K562 (cell line): ENCODE measurements at regions not wholly inside any gene's neighbourhood (a gene's known extent, or its start where the extent isn't known, plus 50 kb on each side); places are given as distances from the start of the nearest gene placed in this dataset.

Experiments used
- ATAC-seq: fragments of 200-7000 bp; cut with Tn5 transposase; 3 replicates; pipeline ENCODE4 v1.9.1; 2020; ENCODE audit warnings: moderate library complexity
- BruUV-seq: library from RNA; stranded (reverse); fragments of 400-500 nt; replicated peaks from 2 replicates; lab custom pipeline; 2021; lab: Mats Ljungman, UMichigan
- CTCF ChIA-PET: fragments of 300-600 bp; formaldehyde crosslinking; extraction: SDS; loops from one replicate; lab custom pipeline; 2021; ENCODE audit warnings: low intra/inter-chr PET ratio; lab: Yijun Ruan, JAX
- POLR2A ChIA-PET: fragments of 300-600, 350-650 bp; sonication (Branson Sonifier 250); formaldehyde crosslinking; extraction: SDS; loops from one replicate; lab custom pipeline; 2021; ENCODE audit warnings: antibody characterized with exemption, inconsistent platforms; lab: Yijun Ruan, JAX
- DNase-seq, 4 experiments: peaks; one replicate each; pipeline versions ENCODE4 v3.0.0 to v3.0.0-alpha.2; 2011 to 2018; ENCODE audit warnings: low spot score in 3 of 4, mixed read lengths in 3 of 4; ENCODE audit errors: extremely low read depth in 1 of 4
- FAIRE-seq: peaks from 2 replicates; lab custom pipeline; 2011; peaks lifted over from hg19 to GRCh38; lab: Jason Lieb, UNC
- H2AFZ ChIP-seq: 2 replicates; pipeline ENCODE4 v1.6.0; 2011; ENCODE audit warnings: low read depth, low read length, control low read depth, inconsistent platforms
- H3K27ac ChIP-seq: fragments of 200-600 bp; 3 replicates; pipeline ENCODE4 v1.8.0; 2011; ENCODE audit warnings: low read depth, mild to moderate bottlenecking, control low read depth, inconsistent platforms, low read length, moderate library complexity, mixed read lengths; ENCODE audit errors: extremely low read depth
- H3K27me3 ChIP-seq, 2 experiments: fragments of 300-600 bp in 1 of 2; 2 replicates in 1 of 2; 3 replicates in 1 of 2; pipeline versions ENCODE4 v1.6.0 to v1.8.0; 2011; ENCODE audit warnings: inconsistent platforms in 2 of 2, low read length in 2 of 2, mild to moderate bottlenecking in 1 of 2, mixed read lengths in 1 of 2, moderate library complexity in 1 of 2; ENCODE audit not compliant: control insufficient read depth in 2 of 2, insufficient read depth in 2 of 2
- H3K36me3 ChIP-seq: fragments of 300-600 bp; 3 replicates; pipeline ENCODE4 v1.8.0; 2011; ENCODE audit warnings: mild to moderate bottlenecking, low read length, inconsistent platforms; ENCODE audit not compliant: control insufficient read depth, insufficient read depth
- H3K4me1 ChIP-seq, 2 experiments: fragments of 200-600 bp in 1 of 2; replicated peaks in 1 of 2; 2 replicates in 1 of 2; 3 replicates in 1 of 2; pipeline versions ENCODE4 v1.5.1 to v1.8.0; 2011; ENCODE audit warnings: inconsistent platforms in 2 of 2, low read length in 2 of 2, mild to moderate bottlenecking in 1 of 2, mixed read lengths in 1 of 2, moderate library complexity in 1 of 2; ENCODE audit not compliant: control insufficient read depth in 2 of 2, insufficient read depth in 2 of 2
- H3K4me2 ChIP-seq: 2 replicates; pipeline ENCODE4 v1.6.1; 2011; ENCODE audit warnings: low read length, control low read depth, inconsistent platforms, mixed read lengths; ENCODE audit not compliant: insufficient read depth
- H3K4me3 ChIP-seq: fragments of 200-600 bp; sonication (generic), shearing (Covaris generic); 2 replicates; pipeline ENCODE4 v1.5.1; 2016; ENCODE audit warnings: control low read depth, inconsistent platforms
- H3K79me2 ChIP-seq: fragments of 200-600 bp; 3 replicates; pipeline ENCODE4 v1.8.0; 2011; ENCODE audit warnings: low read length, inconsistent platforms; ENCODE audit not compliant: control insufficient read depth, insufficient read depth
- H3K9ac ChIP-seq, 2 experiments: 2 replicates each; pipeline versions ENCODE4 v1.6.0 to v1.6.1; 2011; ENCODE audit warnings: low read depth in 2 of 2, low read length in 2 of 2, control low read depth in 1 of 2, inconsistent platforms in 1 of 2, mild to moderate bottlenecking in 1 of 2, mixed read lengths in 1 of 2; ENCODE audit not compliant: insufficient read depth in 1 of 2
- H3K9me1 ChIP-seq: one replicate; pipeline ENCODE4 v1.6.0; 2011; ENCODE audit warnings: inconsistent platforms, mild to moderate bottlenecking, low read length, moderate library complexity; ENCODE audit not compliant: control insufficient read depth, insufficient read depth
- H3K9me3 ChIP-seq: replicated peaks from 2 replicates; pipeline ENCODE4 v1.5.1; 2011; ENCODE audit warnings: low read depth, low read length, inconsistent platforms; ENCODE audit not compliant: control insufficient read depth, insufficient read depth
- H4K20me1 ChIP-seq: replicated peaks from 2 replicates; pipeline ENCODE4 v1.6.1; 2011; ENCODE audit warnings: low read length, inconsistent platforms, mixed read lengths; ENCODE audit not compliant: control insufficient read depth, insufficient read depth
- CBX1 ChIP-seq: sonication (generic); IDR thresholded peaks from 2 replicates; pipeline ENCODE4 v1.6.1; 2016; ENCODE audit warnings: antibody characterized with exemption, low read depth, mild to moderate bottlenecking
- CCAR2 ChIP-seq: fragments of 200-400 bp; formaldehyde crosslinking; IDR thresholded peaks from 2 replicates; pipeline ENCODE4 v1.6.1; 2017; ENCODE audit warnings: mild to moderate bottlenecking, low read depth, low read length
- IRF2 ChIP-seq: sonication (generic); formaldehyde crosslinking; IDR thresholded peaks from 2 replicates; pipeline ENCODE4 v1.8.1; 2022; ENCODE audit warnings: mild to moderate bottlenecking, missing genetic modification reagents
- POLR2A ChIP-seq: fragments of 450-650 bp; conservative IDR thresholded peaks from 2 replicates; pipeline ENCODE4 v1.6.1; 2016
- TBP ChIP-seq: optimal IDR thresholded peaks from 2 replicates; pipeline ENCODE3; 2011; ENCODE audit warnings: low read depth, low read length, improper control_type of control experiment
- TCFL5 ChIP-seq: fragments of 250-450 bp; sonication (Bioruptor Pico); conservative IDR thresholded peaks from 2 replicates; pipeline ENCODE4 v1.6.1; 2021; ENCODE audit warnings: mild to moderate bottlenecking, moderate library complexity, matching md5 sums
- ZNF436 ChIP-seq: fragments of 250-450, 450-650 bp; sonication (Bioruptor Pico); formaldehyde crosslinking; IDR thresholded peaks from 2 replicates; pipeline ENCODE4 v1.7.0; 2020; ENCODE audit warnings: mild to moderate bottlenecking
- WGBS: fragments of 100-300 bp; shearing (Covaris generic); methylation state at CpG from one replicate; pipeline ENCODE4 v1.1.6; 2016; ENCODE audit warnings: low coverage, mixed read lengths; ENCODE audit not compliant: insufficient coverage; ENCODE audit errors: missing lambda C conversion rate; 5-methylcytosine and 5-hydroxymethylcytosine counted together
- in situ Hi-C: fragments of 300-500 bp; cut with MboI; formaldehyde crosslinking; loops from 4 replicates; pipeline ENCODE4 v1.15.0; 2018; ENCODE audit warnings: inconsistent platforms, mixed read lengths
- intact Hi-C: fragments of 100-400 bp; cut with micrococcal nuclease; formaldehyde crosslinking; loops from 2 replicates; pipeline ENCODE4 v1.14.2; 2022
- TF ChIP-seq, protein P1 (sequence below): sonication (generic); formaldehyde crosslinking; IDR thresholded peaks from 2 replicates; pipeline ENCODE4 v1.8.0; 2022; ENCODE audit warnings: missing genetic modification reagents, mild to moderate bottlenecking, moderate library complexity, borderline replicate concordance
- TF ChIP-seq, protein P2 (sequence below): fragments of 450-650 bp; conservative IDR thresholded peaks from 2 replicates; pipeline ENCODE4 v1.6.1; 2016; ENCODE audit warnings: missing genetic modification characterization, low read depth, mild to moderate bottlenecking, missing compliant biosample characterization, moderate library complexity
- TF ChIP-seq, protein P3 (sequence below): fragments of 200-400 bp; formaldehyde crosslinking; IDR thresholded peaks from 2 replicates; pipeline ENCODE4 v1.6.1; 2017; ENCODE audit warnings: mild to moderate bottlenecking, low read depth, low read length, moderate library complexity

DNA sequence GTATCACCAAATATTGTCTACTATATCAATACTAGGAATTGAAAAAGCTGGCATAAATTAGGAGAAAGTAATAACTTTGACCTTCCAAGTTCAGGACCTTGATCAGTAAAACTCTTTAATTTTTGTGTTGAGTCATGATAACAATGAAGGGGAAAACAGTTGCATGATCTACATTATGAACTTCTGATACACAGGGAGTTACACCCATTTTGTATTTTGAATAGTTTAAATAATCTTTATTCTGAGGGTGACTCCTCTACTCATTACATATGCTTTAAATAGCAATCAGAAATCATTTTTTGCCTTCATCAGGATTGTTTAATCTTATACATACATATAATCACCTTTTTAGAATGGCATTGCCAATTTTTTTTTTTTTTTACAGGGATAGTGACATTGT, 492.5 kb downstream of the NAV3 start:
- Histone ChIP-seq H3K4me1 (no peaks in the 10 kb centered on the region), H3K9me3 (no peaks in the 10 kb centered on the region), H3K36me3 (no peaks in the 10 kb centered on the region), H2AFZ (no peak overlapping the region), H4K20me1 (no peaks in the 10 kb centered on the region), H3K9ac (no peak overlapping the region), H3K27me3 (no peaks in the 10 kb centered on the region), H3K4me2 (no peak overlapping the region), H3K4me3 (no peak overlapping the region), H3K79me2 (no peaks in the 10 kb centered on the region), H3K27ac (no peak overlapping the region), H3K9me1 (no peaks in the 10 kb centered on the region)
- no peak for FAIRE-seq
- no peak for DNase-seq
- ATAC-seq: no peak
- no TSS peak for BruUV-seq
- intact Hi-C loops (no loop called here), in situ Hi-C loops (no loop called here)
- CTCF ChIA-PET: no interaction called here
- TF ChIP-seq, protein P1, sequence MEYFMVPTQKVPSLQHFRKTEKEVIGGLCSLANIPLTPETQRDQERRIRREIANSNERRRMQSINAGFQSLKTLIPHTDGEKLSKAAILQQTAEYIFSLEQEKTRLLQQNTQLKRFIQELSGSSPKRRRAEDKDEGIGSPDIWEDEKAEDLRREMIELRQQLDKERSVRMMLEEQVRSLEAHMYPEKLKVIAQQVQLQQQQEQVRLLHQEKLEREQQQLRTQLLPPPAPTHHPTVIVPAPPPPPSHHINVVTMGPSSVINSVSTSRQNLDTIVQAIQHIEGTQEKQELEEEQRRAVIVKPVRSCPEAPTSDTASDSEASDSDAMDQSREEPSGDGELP (CRISPR knock-in tag): no peak
- no peak for TF ChIP-seq CCAR2
- TF ChIP-seq IRF2: no peak
- POLR2A ChIA-PET: no interaction called here

DNA sequence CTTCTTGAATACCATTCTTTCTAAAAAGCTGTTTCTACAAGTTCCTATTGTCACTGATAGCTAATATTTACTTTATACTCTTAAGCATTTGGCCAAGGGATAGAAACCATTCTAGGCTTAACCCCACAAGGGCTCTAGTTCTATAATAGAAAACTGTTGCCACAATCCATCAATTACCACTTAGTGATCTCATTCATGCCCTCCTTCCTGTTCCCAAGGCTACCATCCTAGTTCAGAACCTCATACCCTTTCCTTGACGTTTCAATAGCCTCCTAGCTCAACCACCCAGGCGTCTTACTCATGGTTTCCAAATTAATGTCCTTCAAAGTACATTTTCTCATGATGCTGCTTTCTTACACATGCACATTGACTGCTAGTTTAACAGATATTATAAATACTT, 493.5 kb downstream of the NAV3 start:
- Histone ChIP-seq H3K9me1 (no peaks in the 10 kb centered on the region), H3K27ac (no peak overlapping the region), H3K27me3 (no peaks in the 10 kb centered on the region), H4K20me1 (no peaks in the 10 kb centered on the region), H3K4me1 (no peaks in the 10 kb centered on the region), H3K9me3 (no peaks in the 10 kb centered on the region), H3K9ac (no peak overlapping the region), H3K36me3 (no peaks in the 10 kb centered on the region), H3K79me2 (no peaks in the 10 kb centered on the region), H3K4me3 (no peak overlapping the region), H2AFZ (no peak overlapping the region), H3K4me2 (no peak overlapping the region)
- no peak for ATAC-seq
- no peak for FAIRE-seq
- TF ChIP-seq, protein P2, sequence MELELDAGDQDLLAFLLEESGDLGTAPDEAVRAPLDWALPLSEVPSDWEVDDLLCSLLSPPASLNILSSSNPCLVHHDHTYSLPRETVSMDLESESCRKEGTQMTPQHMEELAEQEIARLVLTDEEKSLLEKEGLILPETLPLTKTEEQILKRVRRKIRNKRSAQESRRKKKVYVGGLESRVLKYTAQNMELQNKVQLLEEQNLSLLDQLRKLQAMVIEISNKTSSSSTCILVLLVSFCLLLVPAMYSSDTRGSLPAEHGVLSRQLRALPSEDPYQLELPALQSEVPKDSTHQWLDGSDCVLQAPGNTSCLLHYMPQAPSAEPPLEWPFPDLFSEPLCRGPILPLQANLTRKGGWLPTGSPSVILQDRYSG (tag): no peak
- TF ChIP-seq TCFL5 (CRISPR knock-in tag) (no peak), ZNF436 (no peak), TBP (no peak), CBX1 (no peak), POLR2A (no peak)
- TF ChIP-seq, protein P3, sequence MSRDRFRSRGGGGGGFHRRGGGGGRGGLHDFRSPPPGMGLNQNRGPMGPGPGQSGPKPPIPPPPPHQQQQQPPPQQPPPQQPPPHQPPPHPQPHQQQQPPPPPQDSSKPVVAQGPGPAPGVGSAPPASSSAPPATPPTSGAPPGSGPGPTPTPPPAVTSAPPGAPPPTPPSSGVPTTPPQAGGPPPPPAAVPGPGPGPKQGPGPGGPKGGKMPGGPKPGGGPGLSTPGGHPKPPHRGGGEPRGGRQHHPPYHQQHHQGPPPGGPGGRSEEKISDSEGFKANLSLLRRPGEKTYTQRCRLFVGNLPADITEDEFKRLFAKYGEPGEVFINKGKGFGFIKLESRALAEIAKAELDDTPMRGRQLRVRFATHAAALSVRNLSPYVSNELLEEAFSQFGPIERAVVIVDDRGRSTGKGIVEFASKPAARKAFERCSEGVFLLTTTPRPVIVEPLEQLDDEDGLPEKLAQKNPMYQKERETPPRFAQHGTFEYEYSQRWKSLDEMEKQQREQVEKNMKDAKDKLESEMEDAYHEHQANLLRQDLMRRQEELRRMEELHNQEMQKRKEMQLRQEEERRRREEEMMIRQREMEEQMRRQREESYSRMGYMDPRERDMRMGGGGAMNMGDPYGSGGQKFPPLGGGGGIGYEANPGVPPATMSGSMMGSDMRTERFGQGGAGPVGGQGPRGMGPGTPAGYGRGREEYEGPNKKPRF: no peak
- intact Hi-C loops: no loop called here
- CTCF ChIA-PET: no interaction called here
- POLR2A ChIA-PET: no interaction called here
- 0% methylated on average over 2 of the region's 2 CpGs for WGBS
- DNase-seq: no peak
- in situ Hi-C loops: no loop called here
- BruUV-seq: no TSS peak
